Ishikawa (cell line): ENCODE measurements at regions not wholly inside any gene's neighbourhood (a gene's known extent, or its start where the extent isn't known, plus 50 kb on each side); places are given as distances from the start of the nearest gene placed in this dataset.

ENCODE experiments used
- CEBPB ChIP-seq: IDR thresholded peaks from 2 replicates; pipeline ENCODE4 v1.6.1; 2012
- CREB1 ChIP-seq: IDR thresholded peaks from 2 replicates; pipeline ENCODE4 v1.6.1; 2012; ENCODE audit warnings: low read depth
- EGR1 ChIP-seq: IDR thresholded peaks from 2 replicates; pipeline ENCODE4 v1.6.1; 2012
- EP300 ChIP-seq: IDR thresholded peaks from 2 replicates; pipeline ENCODE4 v1.6.1; 2012; ENCODE audit warnings: borderline replicate concordance
- FOXM1 ChIP-seq: IDR thresholded peaks from 2 replicates; pipeline ENCODE4 v1.6.1; 2012; ENCODE audit warnings: low read depth, borderline replicate concordance
- MAX ChIP-seq: IDR thresholded peaks from 2 replicates; pipeline ENCODE4 v1.6.1; 2012
- NFIC ChIP-seq: IDR thresholded peaks from 2 replicates; pipeline ENCODE4 v1.6.1; 2012
- RAD21 ChIP-seq: IDR thresholded peaks from 2 replicates; pipeline ENCODE4 v1.6.1; 2012; ENCODE audit warnings: low read depth
- REST ChIP-seq: IDR thresholded peaks from 2 replicates; pipeline ENCODE4 v1.6.1; 2012; ENCODE audit warnings: low read depth, mild to moderate bottlenecking
- TAF1 ChIP-seq: IDR thresholded peaks from 2 replicates; pipeline ENCODE4 v1.6.1; 2012; ENCODE audit warnings: low read depth, mild to moderate bottlenecking
- TCF12 ChIP-seq: IDR thresholded peaks from 2 replicates; pipeline ENCODE4 v1.6.1; 2012; ENCODE audit warnings: low read depth
- TEAD4 ChIP-seq: IDR thresholded peaks from 2 replicates; pipeline ENCODE4 v1.6.1; 2012
- USF1 ChIP-seq: IDR thresholded peaks from 2 replicates; pipeline ENCODE4 v1.6.1; 2012
- YY1 ChIP-seq: IDR thresholded peaks from 2 replicates; pipeline ENCODE4 v1.6.1; 2012; ENCODE audit warnings: low read depth
- ZBTB7A ChIP-seq: IDR thresholded peaks from 2 replicates; pipeline ENCODE4 v1.6.1; 2012; ENCODE audit warnings: low read depth

DNA sequence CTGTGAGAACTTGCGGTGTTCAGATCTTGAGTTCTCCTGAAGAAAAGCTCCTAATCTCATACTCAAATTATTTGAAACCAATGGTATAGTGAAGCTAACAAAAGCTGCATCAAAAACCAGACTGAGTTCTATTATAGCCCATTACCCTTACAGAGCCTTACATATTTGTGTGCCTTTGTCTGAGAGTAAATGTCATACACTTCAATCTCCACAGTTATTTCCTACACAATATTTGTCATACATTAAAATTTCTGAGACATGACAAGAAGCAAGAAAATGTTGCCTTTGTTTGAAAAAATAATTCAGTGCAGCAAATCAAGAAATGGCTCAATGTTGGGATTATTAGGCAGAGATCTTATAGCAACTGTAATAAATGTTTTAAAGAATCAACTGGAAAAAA, 776.1 kb upstream of the MBL2 start:
- TF ChIP-seq MAX, result no peak
- TF ChIP-seq USF1, result no peak
- TF ChIP-seq TEAD4, result no peak
- no peak for TF ChIP-seq EGR1
- TF ChIP-seq CEBPB, result no peak
- no peak for TF ChIP-seq REST
- no peak for TF ChIP-seq EP300

GRCh38 chr10:53547364-53547763, 774.8 kb upstream of the MBL2 start:
- TF ChIP-seq CREB1 (no peak), USF1 (no peak), CEBPB (no peak), MAX (no peak), TCF12 (no peak), TEAD4 (no peak)

GRCh38 chr10:53543410-53543809, 770.8 kb upstream of the MBL2 start:
- TF ChIP-seq TEAD4 (no peak), FOXM1 (no peak), NFIC (no peak), TCF12 (no peak), YY1 (no peak), CREB1 (no peak), TAF1 (no peak), CEBPB (no peak), EGR1 (no peak), RAD21 (no peak), EP300 (no peak)

GRCh38 chr10:53537508-53537907, 764.9 kb upstream of the MBL2 start:
- TF ChIP-seq ZBTB7A, result no peak
- TF ChIP-seq TEAD4, result no peak
- no peak for TF ChIP-seq TCF12
- TF ChIP-seq USF1, result no peak
- TF ChIP-seq RAD21, result no peak
- TF ChIP-seq NFIC, result no peak
- TF ChIP-seq EGR1, result no peak
- TF ChIP-seq REST, result no peak
- no peak for TF ChIP-seq CREB1
- no peak for TF ChIP-seq YY1
- TF ChIP-seq CEBPB, result no peak
- TF ChIP-seq MAX, result no peak
- no peak for TF ChIP-seq TAF1
- TF ChIP-seq FOXM1, result no peak
- no peak for TF ChIP-seq EP300

- TF ChIP-seq RAD21 (no peak), CEBPB (no peak), EGR1 (no peak), REST (no peak)
Measured at GRCh38 chr10:53536322-53536721, 763.7 kb upstream of the MBL2 start.
